OCI-LY3 (cell line): ENCODE measurements at regions not wholly inside any gene's neighbourhood (a gene's known extent, or its start where the extent isn't known, plus 50 kb on each side); places are given as distances from the start of the nearest gene placed in this dataset.

Experiments used
- EZH2phosphoT487 ChIP-seq: fragments of 200-600 bp; shearing (Covaris generic); IDR thresholded peaks from 2 replicates; pipeline ENCODE4 v1.6.1; 2018; ENCODE audit warnings: antibody characterized with exemption, mixed run types, low read depth
- TF ChIP-seq, protein P1 (sequence below): fragments of 200-600, 300-600 bp; sonication (generic); IDR thresholded peaks from 2 replicates; pipeline ENCODE4 v1.5.1; 2014; ENCODE audit warnings: antibody characterized with exemption, low read length, low read depth

DNA sequence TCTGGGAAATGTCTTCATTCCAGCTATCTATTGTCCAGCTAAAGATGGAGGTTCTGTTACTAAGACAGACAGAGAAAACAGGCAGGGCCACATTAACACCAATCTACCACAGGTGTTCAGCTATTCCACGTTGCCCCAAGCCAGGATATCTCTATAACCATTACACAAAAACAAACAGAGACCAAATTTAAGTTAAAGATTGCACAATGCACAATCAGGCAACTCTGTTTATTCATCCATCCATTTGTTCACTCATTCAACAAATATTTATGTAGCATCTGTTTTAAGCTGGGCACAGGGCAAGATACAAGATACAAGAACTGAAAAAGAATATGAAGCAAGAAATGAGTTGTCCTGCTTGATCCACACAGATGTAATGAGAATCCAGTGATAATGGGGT, 629.0 kb downstream of the MED13L start:
- TF ChIP-seq, protein P1, sequence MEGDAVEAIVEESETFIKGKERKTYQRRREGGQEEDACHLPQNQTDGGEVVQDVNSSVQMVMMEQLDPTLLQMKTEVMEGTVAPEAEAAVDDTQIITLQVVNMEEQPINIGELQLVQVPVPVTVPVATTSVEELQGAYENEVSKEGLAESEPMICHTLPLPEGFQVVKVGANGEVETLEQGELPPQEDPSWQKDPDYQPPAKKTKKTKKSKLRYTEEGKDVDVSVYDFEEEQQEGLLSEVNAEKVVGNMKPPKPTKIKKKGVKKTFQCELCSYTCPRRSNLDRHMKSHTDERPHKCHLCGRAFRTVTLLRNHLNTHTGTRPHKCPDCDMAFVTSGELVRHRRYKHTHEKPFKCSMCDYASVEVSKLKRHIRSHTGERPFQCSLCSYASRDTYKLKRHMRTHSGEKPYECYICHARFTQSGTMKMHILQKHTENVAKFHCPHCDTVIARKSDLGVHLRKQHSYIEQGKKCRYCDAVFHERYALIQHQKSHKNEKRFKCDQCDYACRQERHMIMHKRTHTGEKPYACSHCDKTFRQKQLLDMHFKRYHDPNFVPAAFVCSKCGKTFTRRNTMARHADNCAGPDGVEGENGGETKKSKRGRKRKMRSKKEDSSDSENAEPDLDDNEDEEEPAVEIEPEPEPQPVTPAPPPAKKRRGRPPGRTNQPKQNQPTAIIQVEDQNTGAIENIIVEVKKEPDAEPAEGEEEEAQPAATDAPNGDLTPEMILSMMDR: no peak
- TF ChIP-seq EZH2phosphoT487: no peak
